ENCODE measurements at regions not wholly inside any gene's neighbourhood (a gene's known extent, or its start where the extent isn't known, plus 50 kb on each side); places are given as distances from the start of the nearest gene placed in this dataset.

GRCh38 chr6:165808021-165808420 is 145.0 kb upstream of the PDE10A start:
- TF ChIP-seq, protein P1, sequence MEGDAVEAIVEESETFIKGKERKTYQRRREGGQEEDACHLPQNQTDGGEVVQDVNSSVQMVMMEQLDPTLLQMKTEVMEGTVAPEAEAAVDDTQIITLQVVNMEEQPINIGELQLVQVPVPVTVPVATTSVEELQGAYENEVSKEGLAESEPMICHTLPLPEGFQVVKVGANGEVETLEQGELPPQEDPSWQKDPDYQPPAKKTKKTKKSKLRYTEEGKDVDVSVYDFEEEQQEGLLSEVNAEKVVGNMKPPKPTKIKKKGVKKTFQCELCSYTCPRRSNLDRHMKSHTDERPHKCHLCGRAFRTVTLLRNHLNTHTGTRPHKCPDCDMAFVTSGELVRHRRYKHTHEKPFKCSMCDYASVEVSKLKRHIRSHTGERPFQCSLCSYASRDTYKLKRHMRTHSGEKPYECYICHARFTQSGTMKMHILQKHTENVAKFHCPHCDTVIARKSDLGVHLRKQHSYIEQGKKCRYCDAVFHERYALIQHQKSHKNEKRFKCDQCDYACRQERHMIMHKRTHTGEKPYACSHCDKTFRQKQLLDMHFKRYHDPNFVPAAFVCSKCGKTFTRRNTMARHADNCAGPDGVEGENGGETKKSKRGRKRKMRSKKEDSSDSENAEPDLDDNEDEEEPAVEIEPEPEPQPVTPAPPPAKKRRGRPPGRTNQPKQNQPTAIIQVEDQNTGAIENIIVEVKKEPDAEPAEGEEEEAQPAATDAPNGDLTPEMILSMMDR (IDR thresholded peaks at IDR 0.05; ENCODE audit: borderline replicate concordance, extremely low read depth, low read length, poor library complexity, severe bottlenecking) = no peak
- no peak for TF ChIP-seq EZH2 (IDR thresholded peaks at IDR 0.05; ENCODE audit: borderline replicate concordance, low read depth, low read length, severe bottlenecking)

Data from DND-41 (cell line).